Endothelial cell of umbilical vein (primary cell): ENCODE measurements at regions not wholly inside any gene's neighbourhood (a gene's known extent, or its start where the extent isn't known, plus 50 kb on each side); places are given as distances from the start of the nearest gene placed in this dataset.

ENCODE experiments used
- EZH2 ChIP-seq: IDR thresholded peaks from 2 replicates; pipeline ENCODE4 v1.6.1; 2012; ENCODE audit warnings: borderline replicate concordance, low read depth, mild to moderate bottlenecking, moderate library complexity, low read length, inconsistent platforms; ENCODE audit not compliant: severe bottlenecking
- FOS ChIP-seq: IDR thresholded peaks from 2 replicates; pipeline ENCODE4 v1.6.1; 2011; ENCODE audit warnings: mild to moderate bottlenecking, low read length, moderate library complexity, borderline replicate concordance; ENCODE audit not compliant: insufficient read depth
- GATA2 ChIP-seq: IDR thresholded peaks from 2 replicates; pipeline ENCODE4 v1.7.0; 2011; ENCODE audit warnings: low read depth, mild to moderate bottlenecking, moderate library complexity, mixed read lengths, low read length; ENCODE audit not compliant: insufficient read length, insufficient read depth
- JUN ChIP-seq: IDR thresholded peaks from 2 replicates; pipeline ENCODE4 v1.6.1; 2011; ENCODE audit warnings: borderline replicate concordance, low read depth; ENCODE audit not compliant: insufficient read length, insufficient read depth
- MYC ChIP-seq: IDR thresholded peaks from one replicate; pipeline ENCODE4 v1.6.1; 2011; ENCODE audit warnings: mild to moderate bottlenecking, low read depth, low read length
- POLR2A ChIP-seq: IDR thresholded peaks from 2 replicates; pipeline ENCODE4 v1.6.1; 2012; ENCODE audit warnings: low read depth, mild to moderate bottlenecking, control low read depth, low read length
- POLR2AphosphoS5 ChIP-seq: IDR thresholded peaks from 2 replicates; pipeline ENCODE4 v1.6.1; 2012; ENCODE audit warnings: low read depth, mild to moderate bottlenecking, control low read depth, low read length, moderate library complexity; ENCODE audit not compliant: insufficient read depth
- TF ChIP-seq, protein P1 (sequence below): IDR thresholded peaks from 2 replicates; pipeline ENCODE4 v1.6.1; 2011; ENCODE audit not compliant: insufficient read depth, insufficient read length
- TF ChIP-seq, protein P2 (sequence below), 2 donors: IDR thresholded peaks; 1 replicate in 1 of 2; 2 replicates in 1 of 2; pipeline ENCODE4 v1.5.1; 2011; ENCODE audit warnings: low read length in 2 of 2, mild to moderate bottlenecking in 2 of 2, moderate library complexity in 2 of 2, control low read depth in 1 of 2, inconsistent platforms in 1 of 2, low read depth in 1 of 2; ENCODE audit not compliant: insufficient read depth in 1 of 2; ENCODE audit errors: extremely low read depth in 1 of 2

DNA sequence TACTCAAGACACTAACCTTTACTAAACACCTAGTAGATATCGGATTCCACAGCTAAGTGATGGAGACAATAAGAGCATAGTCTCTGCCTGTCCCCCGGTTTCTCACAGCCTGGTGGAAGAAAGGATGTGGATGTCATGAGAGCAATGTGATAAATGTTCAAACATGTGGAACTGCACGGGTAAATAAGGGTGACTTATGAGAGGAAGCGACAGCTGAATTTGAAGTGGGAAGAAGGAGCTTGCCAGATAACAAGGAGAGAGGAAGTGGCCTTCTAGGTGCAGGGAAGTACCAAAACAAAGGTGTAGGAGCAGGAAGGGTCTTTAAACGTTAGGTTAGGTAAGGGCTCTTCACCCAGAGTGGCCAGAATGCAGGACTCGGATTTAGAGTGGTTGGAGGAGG is 178.6 kb upstream of the NRIP1 start:
- no peak for TF ChIP-seq POLR2A
- TF ChIP-seq, protein P1, sequence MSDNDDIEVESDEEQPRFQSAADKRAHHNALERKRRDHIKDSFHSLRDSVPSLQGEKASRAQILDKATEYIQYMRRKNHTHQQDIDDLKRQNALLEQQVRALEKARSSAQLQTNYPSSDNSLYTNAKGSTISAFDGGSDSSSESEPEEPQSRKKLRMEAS: no peak
- TF ChIP-seq, protein P2, sequence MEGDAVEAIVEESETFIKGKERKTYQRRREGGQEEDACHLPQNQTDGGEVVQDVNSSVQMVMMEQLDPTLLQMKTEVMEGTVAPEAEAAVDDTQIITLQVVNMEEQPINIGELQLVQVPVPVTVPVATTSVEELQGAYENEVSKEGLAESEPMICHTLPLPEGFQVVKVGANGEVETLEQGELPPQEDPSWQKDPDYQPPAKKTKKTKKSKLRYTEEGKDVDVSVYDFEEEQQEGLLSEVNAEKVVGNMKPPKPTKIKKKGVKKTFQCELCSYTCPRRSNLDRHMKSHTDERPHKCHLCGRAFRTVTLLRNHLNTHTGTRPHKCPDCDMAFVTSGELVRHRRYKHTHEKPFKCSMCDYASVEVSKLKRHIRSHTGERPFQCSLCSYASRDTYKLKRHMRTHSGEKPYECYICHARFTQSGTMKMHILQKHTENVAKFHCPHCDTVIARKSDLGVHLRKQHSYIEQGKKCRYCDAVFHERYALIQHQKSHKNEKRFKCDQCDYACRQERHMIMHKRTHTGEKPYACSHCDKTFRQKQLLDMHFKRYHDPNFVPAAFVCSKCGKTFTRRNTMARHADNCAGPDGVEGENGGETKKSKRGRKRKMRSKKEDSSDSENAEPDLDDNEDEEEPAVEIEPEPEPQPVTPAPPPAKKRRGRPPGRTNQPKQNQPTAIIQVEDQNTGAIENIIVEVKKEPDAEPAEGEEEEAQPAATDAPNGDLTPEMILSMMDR (IDR thresholded peaks at IDR 0.05; ENCODE audit: extremely low read depth in 1 of 2, insufficient read depth in 1 of 2, low read depth in 1 of 2, low read length in 2 of 2): no peak
- TF ChIP-seq POLR2AphosphoS5: no peak
- no peak for TF ChIP-seq EZH2
- no peak for TF ChIP-seq JUN
- no peak for TF ChIP-seq GATA2
- TF ChIP-seq FOS: no peak
- no peak for TF ChIP-seq MYC
